ENCODE measurements at regions not wholly inside any gene's neighbourhood (a gene's known extent, or its start where the extent isn't known, plus 50 kb on each side); places are given as distances from the start of the nearest gene placed in this dataset.
A peak's percentile ranks its signal among the peaks of the same experiment; 100 is the strongest.
"Not testable (repeated sequence)": the region's sequence is repeated elsewhere in the genome, so short reads cannot be mapped to it uniquely, and the experiment has no call there.

- no peak for DNase-seq (ENCODE audit: low read depth)
These were observed 224.1 kb upstream of the FAM3C start for GRCh38 chr7:121620206-121620605.

- no peak for DNase-seq (ENCODE audit: low read depth)
These were observed 222.1 kb upstream of the FAM3C start for GRCh38 chr7:121618182-121618581.

GRCh38 chr7:121610243-121610642 lies 214.1 kb upstream of the FAM3C start:
- no peak for DNase-seq (ENCODE audit: low read depth)

- no peak for DNase-seq (ENCODE audit: low read depth)
These were observed 213.1 kb upstream of the FAM3C start for GRCh38 chr7:121609208-121609607.

GRCh38 chr7:121608785-121609184 lies 212.7 kb upstream of the FAM3C start:
- DNase-seq (ENCODE audit: low read depth): no peak

- DNase-seq (ENCODE audit: low read depth): not testable (repeated sequence)
These were observed 212.1 kb upstream of the FAM3C start for GRCh38 chr7:121608183-121608582.

- DNase-seq (ENCODE audit: low read depth): no peak
These were observed 209.2 kb upstream of the FAM3C start for GRCh38 chr7:121605317-121605680.

GRCh38 chr7:121604627-121605316 lies 208.7 kb upstream of the FAM3C start:
- peak; percentile 91 for DNase-seq (ENCODE audit: low read depth)

- no peak for DNase-seq (ENCODE audit: low read depth)
These were observed 207.8 kb upstream of the FAM3C start for GRCh38 chr7:121603886-121604285.

GRCh38 chr7:121599887-121600286 lies 203.8 kb upstream of the FAM3C start:
- no peak for DNase-seq (ENCODE audit: low read depth)

GRCh38 chr7:121595758-121596696 lies 199.9 kb upstream of the FAM3C start:
- DNase-seq (ENCODE audit: low read depth): no peak

- no peak for DNase-seq (ENCODE audit: low read depth)
These were observed 195.8 kb upstream of the FAM3C start for GRCh38 chr7:121591926-121592325.

GRCh38 chr7:121587435-121587834 lies 191.3 kb upstream of the FAM3C start:
- no peak for DNase-seq (ENCODE audit: low read depth)

- no peak for DNase-seq (ENCODE audit: low read depth)
These were observed 186.2 kb upstream of the FAM3C start for GRCh38 chr7:121582258-121582657.

- DNase-seq (ENCODE audit: low read depth): no peak
These were observed 183.5 kb upstream of the FAM3C start for GRCh38 chr7:121579639-121580038.

- no peak for DNase-seq (ENCODE audit: low read depth)
These were observed 182.6 kb upstream of the FAM3C start for GRCh38 chr7:121578669-121579068.

GRCh38 chr7:121576148-121576917 lies 180.2 kb upstream of the FAM3C start:
- no peak for DNase-seq (ENCODE audit: low read depth)

GRCh38 chr7:121575194-121575765 lies 179.2 kb upstream of the FAM3C start:
- no peak for DNase-seq (ENCODE audit: low read depth)

- no peak for DNase-seq (ENCODE audit: low read depth)
These were observed 178.0 kb upstream of the FAM3C start for GRCh38 chr7:121574109-121574508.

GRCh38 chr7:121572615-121573014 lies 176.5 kb upstream of the FAM3C start:
- DNase-seq (ENCODE audit: low read depth): no peak

- no peak for DNase-seq (ENCODE audit: low read depth)
These were observed 174.3 kb upstream of the FAM3C start for GRCh38 chr7:121570365-121570764.

- no peak for DNase-seq (ENCODE audit: low read depth)
These were observed 167.1 kb upstream of the FAM3C start for GRCh38 chr7:121563177-121563576.
